Stimulated activated CD4-positive, alpha-beta T cell treated with anti-CD3 and anti-CD28 coated beads, Interleukin-1b, Interleukin-23, amount 100 ng/mL, for 1 hour (primary cell): ENCODE measurements at regions not wholly inside any gene's neighbourhood (a gene's known extent, or its start where the extent isn't known, plus 50 kb on each side); places are given as distances from the start of the nearest gene placed in this dataset.
A peak's percentile ranks its signal among the peaks of the same experiment; 100 is the strongest.
"Not testable (repeated sequence)": the region's sequence is repeated elsewhere in the genome, so short reads cannot be mapped to it uniquely, and the experiment has no call there.

ENCODE experiments used
- DNase-seq, 2 donors: peaks; one replicate each; pipeline ENCODE4 v3.0.0-alpha.2; 2020; ENCODE audit warnings: low read depth in 2 of 2

- peak in 1 of 2 donors; percentile 24 for DNase-seq
Measured at GRCh38 chr10:33008499-33009243, 50.6 kb upstream of the ITGB1 start.

DNA sequence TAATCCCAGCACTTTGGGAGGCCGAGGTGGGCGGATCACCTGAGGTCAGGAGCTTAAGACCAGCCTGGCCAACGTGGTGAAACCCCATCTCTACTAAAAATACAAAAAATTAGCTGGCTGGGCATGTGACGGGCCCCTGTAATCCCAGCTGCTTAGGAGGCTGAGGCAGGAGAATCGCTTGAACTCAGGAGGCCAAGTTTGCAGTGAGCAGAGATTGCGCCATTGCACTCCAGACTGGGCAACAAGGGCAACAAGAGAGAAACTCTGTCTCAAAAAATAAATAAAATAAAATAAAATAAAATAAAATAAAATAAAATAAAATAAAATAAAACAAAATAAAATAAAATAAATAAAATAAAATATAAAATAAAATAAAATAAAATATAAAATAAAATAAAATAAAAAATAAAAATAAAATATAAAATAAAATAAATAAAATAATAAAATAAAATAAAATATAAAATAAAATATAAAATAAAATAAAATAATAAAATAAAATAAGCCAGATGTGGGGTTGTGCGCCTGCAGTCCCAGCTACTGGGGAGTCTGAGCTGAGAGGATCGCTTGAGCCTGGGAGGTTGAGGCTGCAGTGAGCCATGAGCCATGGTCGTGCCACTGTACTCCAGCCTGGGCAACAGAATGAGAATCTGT is 49.8 kb upstream of the ITGB1 start:
- DNase-seq, result not testable (repeated sequence)
